HG02763 (cell line): ENCODE measurements at regions not wholly inside any gene's neighbourhood (a gene's known extent, or its start where the extent isn't known, plus 50 kb on each side); places are given as distances from the start of the nearest gene placed in this dataset.

ENCODE experiments used
- ATAC-seq: cut with Tn5 transposase; IDR thresholded peaks from one replicate; pipeline ENCODE4 v1.9.1; 2021; ENCODE audit warnings: mild to moderate bottlenecking, moderate library complexity; ENCODE audit not compliant: unreplicated experiment

DNA sequence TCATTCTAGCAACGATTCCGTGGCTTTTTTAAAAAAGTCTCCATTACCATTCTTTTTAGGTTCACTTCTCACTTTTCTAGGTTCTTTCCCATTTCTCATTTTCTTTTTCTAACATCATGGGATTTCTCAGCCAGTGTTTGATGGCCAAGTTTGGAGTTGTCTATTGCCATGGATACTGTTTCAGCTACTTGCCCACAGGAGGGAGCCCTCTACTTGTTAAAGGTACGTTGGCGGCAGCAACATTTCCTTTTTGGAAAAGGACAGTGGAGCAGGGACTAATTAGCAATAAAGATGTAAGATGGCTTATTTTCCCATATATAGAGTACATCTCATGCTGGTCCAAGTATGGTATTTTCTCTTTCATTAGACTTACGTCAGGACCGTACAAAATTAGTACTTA, 2257.5 kb upstream of the C9orf72 start:
- ATAC-seq = no peak

- no peak for ATAC-seq
These were observed 2265.3 kb upstream of the C9orf72 start for GRCh38 chr9:29838491-29839020.

- no peak for ATAC-seq
These were observed 2271.0 kb upstream of the C9orf72 start for GRCh38 chr9:29844251-29844650.

DNA sequence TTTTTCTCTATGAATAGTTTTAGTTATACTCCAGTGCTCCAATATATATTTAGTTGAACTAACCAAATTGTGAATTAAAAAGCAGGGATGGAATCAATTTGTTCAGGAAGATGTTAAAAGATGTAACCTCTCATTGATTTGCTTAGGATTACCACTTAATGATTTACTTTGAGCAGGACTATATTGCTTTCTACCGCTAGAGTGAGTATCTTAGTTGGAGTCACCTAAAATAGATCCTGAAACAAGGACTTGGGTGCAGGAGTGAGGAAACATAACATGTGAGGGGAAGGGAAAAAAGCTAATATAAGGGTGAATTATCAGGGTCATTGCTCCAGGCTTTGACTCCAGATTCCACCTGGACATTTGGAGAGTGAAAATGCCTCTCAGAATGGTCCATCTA, 2277.4 kb upstream of the C9orf72 start:
- ATAC-seq = no peak

DNA sequence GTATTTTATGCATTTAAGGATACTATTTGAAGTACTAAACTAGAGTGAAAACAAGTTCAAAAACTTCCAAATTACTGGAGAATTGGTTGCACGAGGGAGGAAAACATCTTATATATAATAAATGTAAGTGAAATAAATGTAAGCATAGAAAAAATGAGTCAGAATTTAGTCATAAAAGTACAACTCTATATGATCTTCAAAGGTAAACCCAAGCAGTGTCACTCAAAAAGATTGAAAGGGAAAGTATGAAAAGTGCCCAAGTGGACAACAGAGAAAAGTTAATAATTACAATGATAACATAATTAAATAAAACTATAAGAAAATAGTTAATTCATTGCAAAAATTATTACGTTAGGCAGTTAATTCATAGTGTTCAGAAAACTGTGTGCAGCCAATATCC, 2288.5 kb upstream of the C9orf72 start:
- ATAC-seq = no peak

DNA sequence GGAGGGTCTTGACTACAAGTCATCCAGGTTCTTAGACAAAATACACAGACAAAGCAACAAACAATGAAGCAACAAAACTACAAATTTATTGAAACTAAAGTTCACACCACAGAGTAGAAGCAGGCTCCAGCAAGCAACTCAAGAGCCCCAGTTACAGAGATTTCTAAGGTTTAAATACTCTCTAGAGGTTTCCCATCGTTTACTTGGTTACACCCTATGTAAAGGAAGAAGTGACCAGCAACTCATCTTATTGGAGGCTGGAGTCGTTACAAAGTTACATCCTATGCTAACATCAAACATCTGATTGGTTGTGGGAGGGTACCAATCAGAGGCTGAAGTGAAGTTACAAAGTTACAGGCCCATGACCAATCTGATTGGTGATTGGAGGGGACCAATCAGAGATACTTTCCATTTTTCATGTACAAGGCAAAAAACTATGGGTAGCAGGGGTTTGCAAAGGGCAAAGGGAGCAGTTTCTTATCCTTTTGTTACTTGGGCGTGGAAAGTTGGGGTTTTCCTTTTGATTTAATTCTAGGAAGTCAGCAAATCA, 2292.6 kb upstream of the C9orf72 start:
- ATAC-seq = no peak

DNA sequence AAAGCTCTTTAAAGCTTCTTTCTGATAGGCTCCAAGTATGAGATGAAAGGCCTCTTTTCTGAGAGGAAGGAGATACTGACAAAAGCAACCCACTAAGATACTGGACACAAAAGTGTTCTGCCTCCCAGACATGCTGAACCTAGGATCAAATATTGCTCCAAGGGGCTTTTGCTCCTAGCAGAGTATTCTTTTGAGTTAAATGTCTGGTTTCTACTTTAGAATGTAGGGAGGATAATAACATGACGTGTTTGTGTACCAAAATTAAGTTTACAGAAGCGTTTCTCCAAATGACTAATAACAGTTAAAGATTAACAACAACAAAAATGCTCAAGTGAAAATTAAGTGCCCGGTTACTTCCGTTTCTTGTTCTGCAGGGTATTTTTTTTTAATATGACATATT, 2293.3 kb upstream of the C9orf72 start:
- no peak for ATAC-seq

DNA sequence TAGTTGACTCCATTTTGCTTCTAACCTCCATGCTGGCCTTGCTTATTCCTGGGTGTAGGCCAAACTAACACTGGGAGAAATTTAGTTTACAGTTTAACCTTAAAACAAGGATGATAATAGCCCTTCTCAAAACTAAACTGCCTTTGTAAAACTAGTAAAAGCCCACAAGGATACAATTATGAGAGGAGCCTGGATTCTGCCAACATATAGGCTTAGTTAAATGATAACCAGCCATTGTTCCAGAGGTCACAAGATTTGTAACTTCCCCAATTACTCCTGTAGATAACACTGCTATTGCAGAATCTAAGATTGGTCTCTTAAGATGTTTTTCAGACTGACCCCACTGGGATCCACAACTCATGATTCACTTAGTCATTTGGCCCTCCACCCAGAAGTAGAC, 2300.3 kb upstream of the C9orf72 start:
- ATAC-seq = no peak

GRCh38 chr9:29875547-29875946, 2302.3 kb upstream of the C9orf72 start:
- ATAC-seq = no peak

- ATAC-seq = no peak
These were observed 2309.5 kb upstream of the C9orf72 start for GRCh38 chr9:29882767-29883166.

GRCh38 chr9:29906065-29906464, 2332.8 kb upstream of the C9orf72 start:
- ATAC-seq = no peak

- ATAC-seq = no peak
These were observed 2354.8 kb upstream of the C9orf72 start for GRCh38 chr9:29928072-29928471.

DNA sequence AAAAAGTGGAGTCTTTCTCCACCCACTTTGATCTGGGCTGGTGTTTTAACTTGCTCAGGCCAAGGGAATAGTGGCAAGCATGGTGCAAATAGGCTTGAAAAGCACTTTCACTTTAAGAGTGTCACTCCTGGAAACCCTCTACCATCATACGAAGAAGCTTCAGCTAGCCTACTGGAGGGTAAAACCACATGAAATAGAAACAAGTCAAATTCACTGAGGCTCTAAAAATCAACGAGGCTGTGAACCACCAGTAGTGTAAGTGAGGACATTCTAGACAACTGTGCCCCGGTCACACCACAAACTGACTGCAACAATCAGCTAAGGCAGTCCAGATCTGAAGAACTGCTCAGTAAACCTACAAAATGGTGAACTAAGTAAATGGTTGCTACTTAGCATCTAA, 2366.3 kb upstream of the C9orf72 start:
- no peak for ATAC-seq

- ATAC-seq = no peak
These were observed 2371.7 kb upstream of the C9orf72 start for GRCh38 chr9:29945012-29945411.

- ATAC-seq = no peak
These were observed 2385.2 kb upstream of the C9orf72 start for GRCh38 chr9:29958469-29958868.

GRCh38 chr9:29965834-29966233, 2392.6 kb upstream of the C9orf72 start:
- no peak for ATAC-seq

- no peak for ATAC-seq
These were observed 2393.0 kb upstream of the C9orf72 start for GRCh38 chr9:29966247-29966646.

- no peak for ATAC-seq
These were observed 2395.6 kb upstream of the C9orf72 start for GRCh38 chr9:29968831-29969230.

DNA sequence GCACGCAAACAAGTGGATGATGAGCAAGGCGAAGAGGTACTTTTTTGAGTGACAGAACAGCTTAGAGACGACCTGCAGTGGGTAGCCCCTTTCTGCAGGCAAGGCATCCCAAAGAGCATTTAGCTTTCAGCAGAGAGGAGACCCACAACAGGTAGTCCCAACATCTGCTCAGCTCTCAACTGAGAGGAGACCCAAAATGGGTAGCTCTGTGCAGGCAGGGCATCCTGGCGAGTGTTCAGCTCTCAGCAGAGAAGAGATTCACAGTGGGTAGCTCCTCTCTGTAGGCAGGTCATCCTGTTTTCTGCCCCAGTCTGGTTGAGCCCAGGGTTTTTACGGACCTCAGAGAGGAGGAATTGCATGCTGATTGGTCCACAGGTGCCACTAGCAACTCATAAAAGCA, 2396.1 kb upstream of the C9orf72 start:
- no peak for ATAC-seq

GRCh38 chr9:29969856-29970647, 2396.8 kb upstream of the C9orf72 start:
- no peak for ATAC-seq

- ATAC-seq = no peak
These were observed 2400.9 kb upstream of the C9orf72 start for GRCh38 chr9:29974197-29974596.

DNA sequence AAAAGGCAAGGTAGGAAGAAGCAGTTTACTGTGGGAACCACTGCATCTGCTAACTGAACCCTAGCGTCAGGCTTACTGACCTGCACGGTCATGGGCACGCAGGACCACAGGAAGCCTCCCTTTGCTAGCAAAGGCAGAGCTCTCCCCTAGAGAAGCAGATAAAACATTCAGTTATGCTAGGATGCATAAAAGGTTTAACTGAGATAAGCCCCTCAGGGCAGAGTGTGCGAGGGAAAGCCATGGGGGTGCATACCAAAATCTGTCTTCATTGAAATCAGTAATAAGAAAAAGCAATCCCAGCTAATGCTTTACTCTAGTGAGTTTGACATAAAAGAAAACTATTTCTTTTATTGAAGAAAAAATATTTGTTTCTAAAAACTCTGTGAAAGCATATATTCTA, 2403.7 kb upstream of the C9orf72 start:
- no peak for ATAC-seq

DNA sequence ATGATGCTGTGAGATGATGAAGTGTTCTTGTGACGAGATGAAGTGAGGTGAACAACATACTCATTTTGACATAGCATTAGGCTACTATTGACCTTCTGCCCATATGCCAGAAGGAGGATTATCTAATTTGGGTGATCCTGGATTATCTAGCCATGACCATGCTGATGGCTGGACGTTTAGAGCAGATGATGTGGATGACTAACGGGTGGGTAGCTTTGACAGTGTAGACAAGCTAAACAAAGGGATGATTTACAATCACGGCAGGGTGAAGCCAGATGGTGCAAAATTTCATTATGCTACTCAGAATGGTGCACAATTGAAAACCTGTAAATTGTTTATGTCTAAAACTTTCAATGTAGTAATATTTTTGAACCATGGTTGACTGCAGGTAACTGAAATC, 2403.4 kb upstream of the ACO1 start:
- ATAC-seq = no peak
